ENCODE measurements at regions not wholly inside any gene's neighbourhood (a gene's known extent, or its start where the extent isn't known, plus 50 kb on each side); places are given as distances from the start of the nearest gene placed in this dataset.

DNA sequence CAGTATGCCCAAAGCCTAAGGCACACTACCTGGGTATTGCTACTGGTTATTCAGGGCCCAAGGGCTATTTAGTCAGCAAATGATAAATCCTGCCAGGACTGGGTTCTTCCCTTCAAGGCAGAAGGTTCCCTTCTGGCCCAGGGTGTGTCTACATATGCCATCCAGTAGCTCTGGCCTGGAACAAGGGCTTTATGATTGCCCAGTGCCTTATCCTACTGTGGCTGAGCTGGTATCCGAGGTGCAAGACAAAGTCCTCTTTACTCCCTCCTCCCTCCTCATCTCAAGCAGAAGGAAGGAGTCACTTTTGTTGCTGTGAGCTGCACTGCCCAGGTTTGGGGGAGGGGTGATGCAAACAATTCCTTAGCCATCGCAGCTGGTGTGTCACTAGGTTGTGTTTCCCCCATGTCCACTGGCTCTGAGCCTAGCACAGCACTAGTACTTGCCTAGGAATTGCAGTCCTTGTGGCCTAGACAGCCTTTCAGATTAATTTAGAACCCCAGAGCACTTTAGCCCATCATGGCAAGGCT lies 221.8 kb upstream of the TGFBR2 start:
- CTCF ChIA-PET = no interaction called here
- Mint-ChIP-seq H3K9me3 (peaks cover 10% of the 10 kb centered on the region), H3K4me3 (no peak overlapping the region), H3K4me1 (no peaks in the 10 kb centered on the region), H3K27me3 (peaks cover 2% of the 10 kb centered on the region), H3K27ac (no peak overlapping the region), H3K36me3 (ENCODE audit: low read depth) (peaks cover 8% of the 10 kb centered on the region)
- no peak for DNase-seq
- POLR2A ChIA-PET = no interaction called here

DNA sequence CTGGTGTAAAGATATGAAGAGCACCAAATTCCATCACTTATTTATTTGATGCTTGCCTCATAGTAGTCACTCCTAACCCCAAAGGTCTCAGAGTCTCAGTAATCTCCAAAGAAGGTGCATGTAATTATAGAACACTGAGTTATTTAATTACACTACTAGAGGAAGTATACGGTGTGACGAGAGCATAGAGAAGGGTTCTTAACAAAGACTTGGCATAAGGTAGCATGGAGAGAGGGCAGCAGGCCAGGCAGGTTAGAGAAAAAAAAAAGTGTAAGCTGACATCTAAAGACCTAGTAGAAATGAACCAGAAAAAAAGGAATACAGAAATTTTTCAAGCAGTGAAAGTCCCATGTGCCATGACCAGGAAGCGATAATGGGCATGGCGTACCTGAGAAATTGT lies 213.3 kb upstream of the TGFBR2 start:
- H3K36me3 Mint-ChIP-seq (ENCODE audit: low read depth) = no peaks in the 10 kb centered on the region

DNA sequence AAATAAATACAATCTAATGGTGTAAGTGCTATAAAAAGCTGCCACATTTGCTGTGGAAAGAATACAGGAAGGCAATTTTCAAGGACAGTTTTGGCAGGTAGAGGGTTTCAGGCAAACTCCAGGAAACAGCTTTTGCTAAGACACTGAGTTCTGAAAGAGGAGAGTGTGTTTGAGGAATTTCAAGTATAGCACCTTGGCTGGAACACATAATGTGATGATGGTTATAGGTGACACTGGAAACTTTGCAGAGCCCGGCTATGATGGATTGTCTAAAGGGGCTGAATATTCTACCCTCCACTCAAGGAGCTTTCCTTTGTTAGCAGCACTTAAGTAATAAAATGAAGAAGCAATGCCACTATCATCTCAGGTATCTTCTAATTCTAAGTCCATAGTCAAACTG lies 209.4 kb upstream of the TGFBR2 start:
- Mint-ChIP-seq H3K9me3 (peaks cover 4% of the 10 kb centered on the region), H3K4me3 (no peak overlapping the region), H3K27me3 (no peaks in the 10 kb centered on the region), H3K27ac (no peak overlapping the region), H3K4me1 (no peaks in the 10 kb centered on the region), H3K36me3 (ENCODE audit: low read depth) (no peaks in the 10 kb centered on the region)
- CTCF ChIA-PET = no interaction called here
- no peak for DNase-seq
- POLR2A ChIA-PET = no interaction called here

More for the DNA sequence above, 213.3 kb upstream of the TGFBR2 start:
- H3K27me3 Mint-ChIP-seq = no peaks in the 10 kb centered on the region
- CTCF ChIA-PET = no interaction called here
- H3K4me1 Mint-ChIP-seq = no peaks in the 10 kb centered on the region
- no peak overlapping the region for H3K4me3 Mint-ChIP-seq
- DNase-seq = no peak
- H3K9me3 Mint-ChIP-seq = peaks cover 4% of the 10 kb centered on the region
- POLR2A ChIA-PET = no interaction called here
- no peak overlapping the region for H3K27ac Mint-ChIP-seq

DNA sequence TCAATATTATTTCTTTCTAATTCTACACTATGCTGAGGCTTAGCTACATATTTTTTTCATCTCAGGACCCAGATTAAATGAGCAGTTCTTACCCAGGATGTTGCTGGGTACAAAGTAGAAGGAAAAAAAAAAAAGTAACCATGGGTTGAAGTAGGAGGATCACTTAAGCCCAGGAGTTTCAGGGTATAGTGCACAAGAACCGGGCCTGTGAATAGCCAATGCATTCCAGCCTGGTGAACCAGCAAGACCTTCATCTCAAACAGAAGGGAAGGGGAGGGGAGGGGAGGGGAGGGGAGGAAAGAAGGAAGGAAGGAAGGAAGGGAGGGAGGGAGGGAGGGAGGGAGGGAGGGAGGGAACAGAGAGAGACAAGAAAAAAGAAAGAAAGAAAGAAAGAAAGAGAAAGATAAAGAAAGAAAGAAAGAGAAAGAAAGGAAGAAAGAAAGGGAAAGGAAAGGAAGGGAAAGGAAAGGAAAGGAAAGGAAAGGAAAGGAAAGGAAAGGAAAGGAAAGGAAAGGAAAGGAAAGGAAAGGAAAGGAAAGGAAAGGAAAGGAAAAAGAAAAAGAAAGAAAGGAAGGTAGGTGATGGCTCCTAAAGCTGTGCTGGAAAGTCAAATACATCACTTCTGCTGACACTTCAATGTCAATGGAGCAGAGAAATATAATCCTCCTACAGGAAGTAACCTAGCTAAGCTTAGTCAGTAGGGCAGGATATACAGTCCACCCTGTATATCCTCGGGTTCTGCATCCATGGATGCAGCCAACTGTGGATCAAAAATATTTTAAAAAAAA lies 206.8 kb upstream of the TGFBR2 start:
- Mint-ChIP-seq H3K36me3 (ENCODE audit: low read depth) (no peaks in the 10 kb centered on the region), H3K4me1 (no peaks in the 10 kb centered on the region), H3K9me3 (peaks cover 2% of the 10 kb centered on the region), H3K27me3 (no peaks in the 10 kb centered on the region), H3K27ac (no peak overlapping the region), H3K4me3 (no peak overlapping the region)
- DNase-seq = no peak
- ChIA-PET POLR2A (no interaction called here), CTCF (no interaction called here)

DNA sequence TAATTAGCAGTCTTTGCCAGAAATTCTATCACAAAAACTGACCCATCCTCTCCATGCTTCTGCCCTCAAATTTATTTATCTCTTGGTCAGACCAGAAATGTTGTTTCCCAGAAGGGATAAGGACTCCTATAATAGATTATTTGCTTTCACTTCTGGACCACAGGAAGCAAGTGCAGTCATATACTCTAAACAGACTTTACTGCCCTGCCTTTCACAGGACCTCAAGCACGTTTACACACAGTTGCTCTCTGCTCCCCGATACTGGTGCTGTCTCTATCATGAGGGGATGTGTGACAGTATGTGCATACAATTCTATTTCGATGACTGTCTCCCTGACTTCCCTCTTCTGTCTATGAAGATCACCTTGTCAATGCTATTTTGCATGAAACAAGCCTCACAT lies 205.5 kb upstream of the TGFBR2 start:
- CTCF ChIA-PET = no interaction called here
- Mint-ChIP-seq H3K36me3 (ENCODE audit: low read depth) (no peaks in the 10 kb centered on the region), H3K27me3 (no peaks in the 10 kb centered on the region), H3K4me1 (no peaks in the 10 kb centered on the region), H3K9me3 (peaks cover 2% of the 10 kb centered on the region), H3K27ac (no peak overlapping the region), H3K4me3 (no peak overlapping the region)
- POLR2A ChIA-PET = no interaction called here
- no peak for DNase-seq

DNA sequence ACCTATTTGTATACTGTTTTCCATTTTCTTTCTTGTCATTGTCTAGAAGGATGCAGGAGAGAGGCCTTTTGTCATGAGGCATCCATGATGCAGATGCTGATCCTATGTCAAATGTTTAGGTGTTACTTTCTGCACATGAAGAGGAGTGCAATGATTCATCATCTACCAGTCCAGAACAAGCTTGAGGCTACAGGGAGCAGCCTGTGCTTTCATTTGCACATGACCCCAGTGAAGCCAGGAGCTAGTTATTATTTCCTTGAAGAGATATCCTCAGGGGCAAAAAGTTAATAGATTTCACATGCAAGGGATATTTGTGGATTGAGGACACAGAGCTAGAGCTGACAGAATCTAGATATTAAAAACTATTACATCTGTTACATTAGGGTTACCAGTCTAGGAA lies 204.4 kb upstream of the TGFBR2 start:
- no peak overlapping the region for H3K4me3 Mint-ChIP-seq
- no peaks in the 10 kb centered on the region for H3K36me3 Mint-ChIP-seq (ENCODE audit: low read depth)
- POLR2A ChIA-PET = no interaction called here
- DNase-seq = no peak
- CTCF ChIA-PET = no interaction called here
- peaks cover under 1% of the 10 kb centered on the region for H3K9me3 Mint-ChIP-seq
- no peaks in the 10 kb centered on the region for H3K27me3 Mint-ChIP-seq
- no peak overlapping the region for H3K27ac Mint-ChIP-seq
- H3K4me1 Mint-ChIP-seq = no peaks in the 10 kb centered on the region

DNA sequence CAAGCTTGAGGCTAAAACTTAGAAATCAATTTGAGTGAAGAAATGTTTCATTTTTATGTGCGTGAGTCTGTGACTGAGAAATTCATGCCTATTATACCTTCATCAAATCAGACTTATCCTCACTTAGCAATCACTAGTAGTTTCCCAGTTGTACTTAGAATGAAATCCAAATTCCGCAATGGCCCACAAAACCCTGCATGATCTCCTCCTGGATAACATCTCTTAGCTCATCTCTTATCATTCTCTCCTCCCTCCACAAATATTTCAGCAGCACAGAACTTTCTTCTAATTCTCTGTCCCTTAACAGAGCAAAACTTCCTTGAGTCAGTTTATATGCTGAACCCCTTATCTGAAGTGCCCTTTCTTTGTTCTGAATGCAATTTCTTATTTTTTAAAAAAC lies 198.8 kb upstream of the TGFBR2 start:
- peaks cover 9% of the 10 kb centered on the region for H3K36me3 Mint-ChIP-seq (ENCODE audit: low read depth)
- POLR2A ChIA-PET = no interaction called here
- H3K4me3 Mint-ChIP-seq = no peak overlapping the region
- H3K27me3 Mint-ChIP-seq = no peaks in the 10 kb centered on the region
- CTCF ChIA-PET = no interaction called here
- H3K9me3 Mint-ChIP-seq = peaks cover 21% of the 10 kb centered on the region
- H3K4me1 Mint-ChIP-seq = no peaks in the 10 kb centered on the region
- H3K27ac Mint-ChIP-seq = no peak overlapping the region
- no peak for DNase-seq

DNA sequence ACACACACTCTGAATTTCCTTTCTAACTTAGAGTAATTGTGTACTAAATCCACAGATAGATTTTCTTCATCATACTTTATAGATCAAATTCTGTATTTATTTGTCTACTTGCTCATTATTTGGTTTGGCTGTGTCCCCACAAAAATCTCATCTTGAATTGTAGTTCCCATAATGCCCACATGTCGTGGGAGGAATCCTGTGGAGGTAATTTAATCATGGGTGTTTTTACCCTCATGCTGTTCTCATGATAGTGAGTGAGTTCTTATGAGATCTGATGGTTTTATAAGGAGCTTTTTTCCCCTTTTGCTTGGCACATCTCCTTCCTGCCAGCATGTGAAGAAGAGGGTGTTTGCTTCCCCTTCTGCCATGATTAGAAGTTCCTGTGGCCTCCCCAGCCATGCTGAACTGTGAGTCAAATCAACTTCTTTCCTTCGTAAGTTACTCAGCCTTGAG lies 198.3 kb upstream of the TGFBR2 start:
- CTCF ChIA-PET = no interaction called here
- H3K27me3 Mint-ChIP-seq = no peaks in the 10 kb centered on the region
- POLR2A ChIA-PET = no interaction called here
- H3K9me3 Mint-ChIP-seq = peaks cover 21% of the 10 kb centered on the region
- H3K4me3 Mint-ChIP-seq = no peak overlapping the region
- no peak overlapping the region for H3K27ac Mint-ChIP-seq
- DNase-seq = no peak
- peaks cover 9% of the 10 kb centered on the region for H3K36me3 Mint-ChIP-seq (ENCODE audit: low read depth)
- H3K4me1 Mint-ChIP-seq = no peaks in the 10 kb centered on the region

DNA sequence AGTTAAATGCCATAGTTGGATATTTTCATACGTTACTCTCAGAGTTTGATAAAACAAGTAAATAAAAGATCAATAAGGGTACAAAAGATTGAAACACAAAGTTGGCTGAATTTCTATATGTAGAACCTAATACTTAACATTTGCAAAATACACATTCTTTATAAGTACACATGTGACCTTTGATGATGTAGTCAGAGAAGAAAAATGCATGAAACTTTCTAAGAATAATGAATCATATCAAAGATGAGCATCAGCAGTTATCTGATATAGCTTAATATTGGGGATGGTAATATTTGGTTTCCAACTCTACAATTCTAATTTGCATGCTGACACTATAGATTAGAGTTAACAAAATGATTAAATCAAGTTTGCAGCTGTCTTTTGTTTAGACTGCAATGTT lies 188.0 kb upstream of the TGFBR2 start:
- Mint-ChIP-seq H3K9me3 (peaks cover 8% of the 10 kb centered on the region), H3K4me3 (no peak overlapping the region), H3K27ac (no peak overlapping the region)

DNA sequence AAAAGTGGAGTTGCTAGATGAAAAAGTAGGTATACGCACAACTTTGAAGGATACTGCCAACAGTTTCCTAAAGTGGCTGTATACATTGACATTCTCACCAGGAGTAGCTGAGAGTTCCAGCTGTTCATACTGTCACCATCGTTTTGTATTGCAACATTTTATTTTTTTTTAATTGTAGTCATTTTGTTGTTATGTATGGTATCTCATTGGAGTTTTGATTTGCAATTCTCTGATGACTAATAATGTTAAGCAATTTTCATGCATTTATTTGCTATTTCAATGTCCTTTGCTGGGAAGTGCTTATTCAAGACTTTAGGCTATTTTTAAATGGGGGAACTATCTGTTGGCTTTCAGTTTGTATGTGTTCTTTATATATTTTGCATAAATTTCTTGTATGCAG lies 185.1 kb upstream of the TGFBR2 start:
- Mint-ChIP-seq H3K9me3 (peaks cover 8% of the 10 kb centered on the region), H3K27ac (no peak overlapping the region), H3K4me1 (no peaks in the 10 kb centered on the region), H3K4me3 (no peak overlapping the region), H3K27me3 (no peaks in the 10 kb centered on the region), H3K36me3 (ENCODE audit: low read depth) (no peaks in the 10 kb centered on the region)
- ChIA-PET POLR2A (no interaction called here), CTCF (no interaction called here)
- no peak for DNase-seq

More for the DNA sequence above, 188.0 kb upstream of the TGFBR2 start:
- Mint-ChIP-seq H3K27me3 (no peaks in the 10 kb centered on the region), H3K4me1 (no peaks in the 10 kb centered on the region), H3K36me3 (ENCODE audit: low read depth) (no peaks in the 10 kb centered on the region)
- ChIA-PET POLR2A (no interaction called here), CTCF (no interaction called here)
- DNase-seq = no peak

DNA sequence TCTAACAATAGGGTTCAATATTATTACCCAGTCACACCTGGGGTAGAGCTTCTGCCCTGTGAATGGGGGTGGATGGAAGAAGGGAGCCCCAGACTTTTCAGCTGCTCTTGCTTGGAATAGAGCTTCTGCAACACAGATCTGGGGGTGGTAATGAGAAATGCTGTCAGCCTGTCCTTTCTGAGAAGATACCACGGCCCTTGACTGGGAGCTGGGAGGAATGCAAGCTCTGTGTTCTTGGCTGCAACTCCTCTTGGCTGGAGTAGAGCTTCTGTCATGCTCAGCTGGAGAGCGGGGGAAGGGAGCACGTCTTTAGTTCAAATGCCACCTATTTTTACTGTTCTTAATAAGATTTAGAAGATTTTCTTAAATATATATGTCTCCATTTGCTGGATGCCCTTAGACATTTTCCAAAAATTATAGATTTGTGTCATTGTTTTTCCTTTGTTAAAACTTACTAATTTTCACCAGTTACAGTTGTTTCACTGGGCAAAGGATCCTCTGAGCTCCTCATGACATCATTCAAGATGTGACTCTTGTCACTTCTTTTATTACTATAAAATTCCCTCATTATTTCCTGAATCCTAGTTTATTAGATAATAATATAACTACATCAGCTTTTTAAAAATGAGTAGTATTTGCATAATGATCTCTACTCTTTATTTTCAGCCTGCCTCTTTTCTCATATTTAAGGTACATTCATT lies 180.0 kb upstream of the TGFBR2 start:
- ChIA-PET POLR2A (interaction anchor here (0.5 kb wide), 1 partner anchor 256 kb away, joined by 3 read pairs; no protein-coding TSS in a partner anchor), CTCF (no interaction called here)
- no peaks in the 10 kb centered on the region for H3K27me3 Mint-ChIP-seq
- DNase-seq = no peak
- H3K4me3 Mint-ChIP-seq = no peak overlapping the region
- peaks cover 4% of the 10 kb centered on the region for H3K9me3 Mint-ChIP-seq
- H3K36me3 Mint-ChIP-seq (ENCODE audit: low read depth) = no peaks in the 10 kb centered on the region
- no peak overlapping the region for H3K27ac Mint-ChIP-seq
- H3K4me1 Mint-ChIP-seq = no peaks in the 10 kb centered on the region

DNA sequence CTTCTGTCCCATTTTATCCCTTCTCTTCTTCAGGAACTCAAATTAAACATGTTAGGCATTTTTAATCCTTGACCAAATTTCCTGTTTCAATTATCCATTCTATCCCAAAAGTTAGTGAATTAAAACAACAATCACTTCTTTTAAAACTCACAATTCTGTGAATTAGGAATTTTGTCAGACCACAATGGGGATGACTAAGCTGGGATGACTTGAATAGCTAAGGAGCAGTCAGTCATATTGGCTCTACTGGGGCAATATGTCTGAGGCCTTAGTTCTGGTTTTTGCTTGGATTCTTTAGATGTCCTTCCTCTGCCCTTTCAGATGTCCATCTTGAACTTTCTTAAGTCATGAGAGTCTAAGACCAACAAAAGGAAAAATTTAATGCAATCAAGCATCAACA lies 178.2 kb upstream of the TGFBR2 start:
- H3K4me3 Mint-ChIP-seq = no peak overlapping the region
- no peak for DNase-seq
- H3K4me1 Mint-ChIP-seq = no peaks in the 10 kb centered on the region
- POLR2A ChIA-PET = no interaction called here
- H3K27ac Mint-ChIP-seq = no peak overlapping the region
- H3K27me3 Mint-ChIP-seq = no peaks in the 10 kb centered on the region
- peaks cover 4% of the 10 kb centered on the region for H3K9me3 Mint-ChIP-seq
- no peaks in the 10 kb centered on the region for H3K36me3 Mint-ChIP-seq (ENCODE audit: low read depth)
- CTCF ChIA-PET = no interaction called here

DNA sequence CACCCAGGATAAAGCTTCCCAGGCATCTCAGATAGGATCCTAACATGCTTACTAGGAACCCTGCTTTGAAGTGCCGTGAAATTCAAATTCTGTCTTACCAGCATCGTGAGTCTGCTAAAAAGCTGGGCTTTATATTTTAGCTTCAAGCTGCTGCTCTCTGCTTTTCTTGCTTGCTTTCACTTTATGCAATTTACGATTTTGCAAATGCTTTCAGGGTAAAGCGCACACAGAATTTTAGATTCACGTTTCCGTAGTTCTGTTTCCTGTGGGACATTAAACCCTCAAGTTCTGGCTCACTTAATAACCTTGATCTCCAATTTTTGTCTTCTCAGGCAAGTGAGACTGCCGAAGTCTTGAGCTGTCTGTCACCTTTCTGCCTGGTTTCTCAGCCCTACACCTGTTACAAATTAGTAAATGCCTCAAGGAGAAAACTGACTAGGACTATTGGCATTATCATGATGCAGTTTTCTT lies 170.5 kb upstream of the TGFBR2 start:
- H3K4me3 Mint-ChIP-seq = peak overlapping the region; percentile 30
- H3K9me3 Mint-ChIP-seq = no peaks in the 10 kb centered on the region
- ChIA-PET CTCF (interaction anchor here (1.2 kb wide), 1 partner anchor 193 kb away, joined by 4 read pairs; no protein-coding TSS in a partner anchor), POLR2A (interaction anchor here (0.7 kb wide), 1 partner anchor 88 kb away, joined by 3 read pairs; no protein-coding TSS in a partner anchor)
- H3K27me3 Mint-ChIP-seq = no peaks in the 10 kb centered on the region
- peaks cover 16% of the 10 kb centered on the region for H3K4me1 Mint-ChIP-seq
- no peak for DNase-seq
- no peak overlapping the region for H3K27ac Mint-ChIP-seq
- H3K36me3 Mint-ChIP-seq (ENCODE audit: low read depth) = no peaks in the 10 kb centered on the region

DNA sequence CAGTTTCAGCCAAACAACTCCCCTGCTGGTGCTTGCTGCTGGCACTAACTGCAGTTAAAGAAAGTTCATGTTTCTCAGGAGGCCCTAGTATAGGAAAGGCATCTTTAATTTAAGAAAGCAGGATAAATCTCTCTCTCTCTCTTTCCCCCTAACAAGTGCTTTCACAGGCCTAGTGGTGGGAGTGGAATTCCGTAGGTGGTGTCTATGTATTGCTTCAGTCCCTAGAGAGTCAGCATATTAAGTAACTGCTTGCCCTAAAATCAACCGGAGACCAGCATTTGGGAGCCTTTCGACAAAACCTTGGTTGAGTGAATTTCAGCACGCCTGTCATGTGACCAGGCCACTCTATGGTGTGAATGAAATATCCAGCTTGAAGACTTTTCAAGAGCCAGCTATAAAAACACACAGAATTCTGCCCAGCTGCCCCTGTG lies 169.2 kb upstream of the TGFBR2 start:
- H3K4me3 Mint-ChIP-seq = no peak overlapping the region
- no peak for DNase-seq
- H3K27me3 Mint-ChIP-seq = no peaks in the 10 kb centered on the region
- H3K27ac Mint-ChIP-seq = no peak overlapping the region
- ChIA-PET POLR2A (no interaction called here), CTCF (no interaction called here)
- H3K4me1 Mint-ChIP-seq = peaks cover 16% of the 10 kb centered on the region
- H3K9me3 Mint-ChIP-seq = peaks cover 3% of the 10 kb centered on the region
- no peaks in the 10 kb centered on the region for H3K36me3 Mint-ChIP-seq (ENCODE audit: low read depth)
